IMR-90 (cell line): ENCODE measurements at regions not wholly inside any gene's neighbourhood (a gene's known extent, or its start where the extent isn't known, plus 50 kb on each side); places are given as distances from the start of the nearest gene placed in this dataset.

ENCODE experiments used
- ATAC-seq: fragments of 200-7000 bp; cut with Tn5 transposase; 2 replicates; pipeline ENCODE4 v1.9.1; 2020; ENCODE audit warnings: low read depth, mild to moderate bottlenecking, moderate library complexity
- BruUV-seq: library from RNA; stranded (reverse); fragments of 400-500 nt; replicated peaks from 2 replicates; lab custom pipeline; 2021; lab: Mats Ljungman, UMichigan
- CTCF ChIA-PET: fragments of 300-600 bp; formaldehyde crosslinking; extraction: SDS; loops from one replicate; lab custom pipeline; 2021; ENCODE audit warnings: antibody characterized with exemption; lab: Yijun Ruan, JAX
- POLR2A ChIA-PET: fragments of 300-600 bp; sonication (Branson Sonifier 250); formaldehyde crosslinking; loops from one replicate; lab custom pipeline; 2022; ENCODE audit warnings: antibody characterized with exemption; ENCODE audit not compliant: unreplicated experiment; lab: Charles Lee
- DNase-seq: peaks from one replicate; pipeline ENCODE4 v3.0.0; 2013
- H2AFZ ChIP-seq: replicated peaks from 2 replicates; pipeline ENCODE3; 2013; ENCODE audit warnings: low read length, mild to moderate bottlenecking; ENCODE audit not compliant: poor library complexity
- H2AK5ac ChIP-seq: 2 replicates; pipeline ENCODE4 v1.6.1; 2013; ENCODE audit warnings: low read depth, low read length, inconsistent platforms
- H2AK9ac ChIP-seq: replicated peaks from 2 replicates; pipeline ENCODE3; 2013; ENCODE audit warnings: mild to moderate bottlenecking, low read depth, low read length, moderate library complexity; ENCODE audit not compliant: poor library complexity
- H2BK120ac ChIP-seq: 2 replicates; pipeline ENCODE4 v1.6.1; 2013; ENCODE audit warnings: low read depth, low read length, inconsistent platforms
- H2BK15ac ChIP-seq: 3 replicates; pipeline ENCODE4 v1.6.1; 2013; ENCODE audit warnings: low read depth, low read length, inconsistent platforms
- H2BK20ac ChIP-seq: 2 replicates; pipeline ENCODE4 v1.6.1; 2013; ENCODE audit warnings: low read depth, mild to moderate bottlenecking, inconsistent platforms, low read length, moderate library complexity
- H2BK5ac ChIP-seq: 2 replicates; pipeline ENCODE4 v1.6.1; 2013; ENCODE audit warnings: mild to moderate bottlenecking, low read depth, low read length, inconsistent platforms; ENCODE audit not compliant: poor library complexity, severe bottlenecking
- H3K14ac ChIP-seq: replicated peaks from 2 replicates; pipeline ENCODE4 v1.6.1; 2013; ENCODE audit warnings: low read depth, low read length, inconsistent platforms
- H3K18ac ChIP-seq: 2 replicates; pipeline ENCODE4 v1.6.1; 2013; ENCODE audit warnings: low read depth, low read length, control low read depth
- H3K23ac ChIP-seq: 2 replicates; pipeline ENCODE4 v1.6.1; 2013; ENCODE audit warnings: low read depth, low read length, inconsistent platforms
- H3K27ac ChIP-seq: 2 replicates; pipeline ENCODE4 v1.5.1; 2013; ENCODE audit warnings: mild to moderate bottlenecking, control low read depth, low read length; ENCODE audit not compliant: insufficient read depth
- H3K27me3 ChIP-seq: 2 replicates; pipeline ENCODE4 v1.6.1; 2013; ENCODE audit warnings: low read length; ENCODE audit not compliant: control insufficient read depth, insufficient read depth
- H3K36me3 ChIP-seq: 2 replicates; pipeline ENCODE4 v1.6.1; 2013; ENCODE audit warnings: low read length, mixed read lengths; ENCODE audit not compliant: control insufficient read depth, insufficient read depth
- H3K4ac ChIP-seq: 2 replicates; pipeline ENCODE4 v1.6.1; 2013; ENCODE audit warnings: low read depth, low read length, inconsistent platforms
- H3K4me1 ChIP-seq: 2 replicates; pipeline ENCODE4 v1.6.1; 2013; ENCODE audit warnings: low read length, mixed read lengths; ENCODE audit not compliant: control insufficient read depth, insufficient read depth
- H3K4me2 ChIP-seq: 2 replicates; pipeline ENCODE4 v1.6.1; 2013; ENCODE audit warnings: low read depth, mild to moderate bottlenecking, control low read depth, low read length, moderate library complexity
- H3K4me3 ChIP-seq: 2 replicates; pipeline ENCODE4 v1.5.1; 2013; ENCODE audit warnings: low read depth, mild to moderate bottlenecking, control low read depth, low read length, moderate library complexity; ENCODE audit not compliant: insufficient read depth
- H3K56ac ChIP-seq: 2 replicates; pipeline ENCODE4 v1.6.1; 2013; ENCODE audit warnings: low read length, inconsistent platforms; ENCODE audit not compliant: insufficient read depth; ENCODE audit errors: extremely low read depth
- H3K79me1 ChIP-seq, 2 experiments: 2 replicates each; pipeline ENCODE4 v1.6.1; 2013; ENCODE audit warnings: low read length in 2 of 2, inconsistent platforms in 1 of 2, low read depth in 1 of 2
- H3K9ac ChIP-seq: 2 replicates; pipeline ENCODE4 v1.6.1; 2013; ENCODE audit warnings: low read depth, low read length, control low read depth
- H3K9me1 ChIP-seq: 2 replicates; pipeline ENCODE4 v1.6.1; 2013; ENCODE audit warnings: low read length, inconsistent platforms; ENCODE audit not compliant: insufficient read depth
- H3K9me3 ChIP-seq: 2 replicates; pipeline ENCODE4 v1.6.1; 2013; ENCODE audit warnings: low read length; ENCODE audit not compliant: control insufficient read depth, insufficient read depth
- H4K20me1 ChIP-seq: 2 replicates; pipeline ENCODE4 v1.6.1; 2013; ENCODE audit warnings: low read length, inconsistent platforms; ENCODE audit not compliant: insufficient read depth
- H4K5ac ChIP-seq: 2 replicates; pipeline ENCODE4 v1.6.1; 2013; ENCODE audit warnings: mild to moderate bottlenecking, low read depth, low read length, control low read depth
- H4K8ac ChIP-seq, 2 experiments: 2 replicates each; pipeline ENCODE4 v1.6.1; 2013; ENCODE audit warnings: low read depth in 2 of 2, low read length in 2 of 2, control low read depth in 1 of 2, inconsistent platforms in 1 of 2
- H4K91ac ChIP-seq: 2 replicates; pipeline ENCODE4 v1.6.1; 2013; ENCODE audit warnings: low read depth, low read length, inconsistent platforms; ENCODE audit not compliant: insufficient read depth
- CEBPB ChIP-seq: IDR thresholded peaks from 2 replicates; pipeline ENCODE4 v1.6.1; 2012; ENCODE audit warnings: low read depth, low read length, improper control_type of control experiment
- MAFK ChIP-seq: IDR thresholded peaks from 2 replicates; pipeline ENCODE4 v1.6.1; 2012; ENCODE audit warnings: low read depth, low read length, improper control_type of control experiment
- POLR2A ChIP-seq: IDR thresholded peaks from 2 replicates; pipeline ENCODE4 v1.6.1; 2012; ENCODE audit warnings: mild to moderate bottlenecking, low read depth, low read length
- WGBS, 2 experiments: methylation state at CpG; one replicate each; pipeline versions ENCODE4 v1.1.5 to v1.1.7; 2013; ENCODE audit warnings: missing lambda C conversion rate in 2 of 2; ENCODE audit not compliant: insufficient read length in 1 of 2; ENCODE audit errors: extremely low coverage in 2 of 2; 5-methylcytosine and 5-hydroxymethylcytosine counted together
- dilution Hi-C: fragments of 300-500 bp; cut with HindIII; formaldehyde crosslinking; loops from one replicate; pipeline ENCODE4 v1.14.3; 2018; ENCODE audit warnings: low sequenced_read_pairs; ENCODE audit not compliant: unreplicated experiment
- in situ Hi-C: fragments of 300-500 bp; cut with MboI; formaldehyde crosslinking; loops from 3 replicates; pipeline ENCODE4 v1.14.3; 2019; ENCODE audit warnings: low sequenced_read_pairs, inconsistent platforms, mixed read lengths
- intact Hi-C: fragments of 100-400 bp; cut with micrococcal nuclease; formaldehyde crosslinking; loops from 2 replicates; pipeline ENCODE4 v1.10.0; 2022

DNA sequence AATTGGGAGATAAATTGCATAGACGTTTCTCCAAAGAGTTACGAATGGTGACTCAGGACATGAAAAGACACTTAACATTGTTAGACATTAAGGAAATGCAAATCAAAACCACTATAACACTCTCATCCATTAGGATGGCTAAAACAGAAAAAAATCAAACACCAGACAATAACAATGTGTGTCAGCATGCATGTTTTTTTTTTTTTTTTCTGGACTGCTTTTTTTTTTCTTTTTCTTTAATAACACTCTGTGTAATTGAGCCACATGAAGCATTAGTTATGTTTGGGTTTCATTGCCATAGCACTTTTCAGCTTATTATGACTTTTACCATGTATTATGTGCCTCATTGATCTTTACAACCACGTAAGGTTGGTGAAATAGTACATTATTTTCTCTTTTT, 95.0 kb downstream of the NFKBIZ start:
- ChIA-PET CTCF (interaction anchor here (1.0 kb wide), 1 partner anchor 142 kb away, joined by 4 read pairs; no protein-coding TSS in a partner anchor), POLR2A (no interaction called here)
- dilution Hi-C loops, result no loop called here

More for the DNA sequence above, 95.0 kb downstream of the NFKBIZ start:
- Histone ChIP-seq H3K18ac (peak overlapping the region; percentile 47; the same call in 1 of the 2 replicates), H4K5ac (peak overlapping the region; percentile 48; the same call in 1 of the 2 replicates), H3K27me3 (no peaks in the 10 kb centered on the region), H2BK5ac (peak overlapping the region; percentile 46), H4K91ac (no peak overlapping the region), H3K27ac (no peak overlapping the region), H2AK9ac (no peak overlapping the region), H3K9me3 (no peaks in the 10 kb centered on the region), H3K14ac (no peak overlapping the region), H4K8ac (no peak overlapping the region), H3K4ac (no peak overlapping the region), H3K56ac (no peak overlapping the region), H2AFZ (no peak overlapping the region), H2BK20ac (no peak overlapping the region), H3K4me2 (no peak overlapping the region), H2BK120ac (peak overlapping the region; percentile 3; the same call in 1 of the 2 replicates), H2BK15ac (no peak overlapping the region), H3K9me1 (peaks cover 4% of the 10 kb centered on the region), H3K36me3 (no peaks in the 10 kb centered on the region), H3K79me1 (peaks cover 0 to 26% of the 10 kb centered on the region in 2 experiments; a peak in 3 of 4 replicates), H3K9ac (no peak overlapping the region), H3K4me1 (peaks cover 16% of the 10 kb centered on the region), H2AK5ac (no peak overlapping the region), H4K20me1 (no peaks in the 10 kb centered on the region), H3K23ac (no peak overlapping the region), H3K4me3 (no peak overlapping the region)
- no peak for ATAC-seq
- in situ Hi-C loops, result no loop called here
- no peak for DNase-seq
- no CpG with 5 or more reads among the region's 3 CpGs for WGBS, 2 experiments
- TF ChIP-seq MAFK (no peak), CEBPB (no peak), POLR2A (no peak)
- intact Hi-C loops, result no loop called here
- no TSS peak for BruUV-seq
